ENCODE measurements at regions not wholly inside any gene's neighbourhood (a gene's known extent, or its start where the extent isn't known, plus 50 kb on each side); places are given as distances from the start of the nearest gene placed in this dataset.

- no peak for DNase-seq (ENCODE audit: low spot score)
These were observed 259.7 kb downstream of the MN1 start for GRCh38 chr22:27541836-27542235.

- no peak for DNase-seq (ENCODE audit: low spot score)
These were observed 259.0 kb downstream of the MN1 start for GRCh38 chr22:27542602-27543001.

DNA sequence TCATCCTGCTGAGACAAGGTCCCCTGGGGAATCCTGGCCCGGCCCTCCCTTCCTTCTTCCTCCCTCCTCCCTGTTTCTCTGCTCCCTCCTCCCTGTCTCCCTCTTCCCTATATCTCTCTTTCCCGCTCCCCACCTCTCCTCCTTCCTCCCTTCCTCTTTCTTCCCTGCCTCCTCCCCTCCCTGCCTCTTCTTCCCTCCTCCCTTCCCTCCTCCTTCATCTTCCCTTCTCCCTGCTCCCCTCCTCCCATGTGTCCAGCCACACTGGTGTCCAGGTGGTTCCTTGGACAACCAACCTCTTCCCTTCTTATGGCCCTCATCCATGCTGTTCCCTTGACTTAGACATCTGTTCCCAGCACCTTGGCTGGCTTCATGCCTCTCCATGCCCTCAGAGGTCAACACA is 258.1 kb downstream of the MN1 start:
- no peak for DNase-seq (ENCODE audit: low spot score)

GRCh38 chr22:27545085-27545484 is 256.5 kb downstream of the MN1 start:
- DNase-seq (ENCODE audit: low spot score), result no peak

GRCh38 chr22:27546157-27546935 is 255.2 kb downstream of the MN1 start:
- DNase-seq (ENCODE audit: low spot score), result no peak

DNA sequence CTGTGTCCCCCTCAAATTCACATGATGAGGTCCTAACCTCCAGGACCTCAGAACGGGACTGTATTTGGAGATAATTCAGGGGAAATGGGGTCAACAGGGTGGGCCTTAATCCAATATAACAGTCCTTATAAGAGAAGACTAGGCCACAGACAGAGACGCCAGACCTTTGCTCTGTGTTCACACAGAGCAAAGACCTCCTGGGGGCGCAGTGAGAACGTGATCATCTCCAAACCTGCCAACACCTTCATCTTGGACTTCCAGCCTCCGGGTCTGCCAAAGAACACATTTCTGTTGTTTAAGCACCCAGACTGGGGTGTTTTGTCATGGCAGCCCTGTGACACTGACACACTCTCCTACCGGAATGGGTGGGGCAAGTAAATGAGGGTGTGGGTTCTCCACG is 250.2 kb downstream of the MN1 start:
- DNase-seq (ENCODE audit: low spot score), result no peak

GRCh38 chr22:27552176-27552575 is 249.4 kb downstream of the MN1 start:
- DNase-seq (ENCODE audit: low spot score), result no peak

- no peak for DNase-seq (ENCODE audit: low spot score)
These were observed 248.7 kb downstream of the MN1 start for GRCh38 chr22:27552863-27553262.

DNA sequence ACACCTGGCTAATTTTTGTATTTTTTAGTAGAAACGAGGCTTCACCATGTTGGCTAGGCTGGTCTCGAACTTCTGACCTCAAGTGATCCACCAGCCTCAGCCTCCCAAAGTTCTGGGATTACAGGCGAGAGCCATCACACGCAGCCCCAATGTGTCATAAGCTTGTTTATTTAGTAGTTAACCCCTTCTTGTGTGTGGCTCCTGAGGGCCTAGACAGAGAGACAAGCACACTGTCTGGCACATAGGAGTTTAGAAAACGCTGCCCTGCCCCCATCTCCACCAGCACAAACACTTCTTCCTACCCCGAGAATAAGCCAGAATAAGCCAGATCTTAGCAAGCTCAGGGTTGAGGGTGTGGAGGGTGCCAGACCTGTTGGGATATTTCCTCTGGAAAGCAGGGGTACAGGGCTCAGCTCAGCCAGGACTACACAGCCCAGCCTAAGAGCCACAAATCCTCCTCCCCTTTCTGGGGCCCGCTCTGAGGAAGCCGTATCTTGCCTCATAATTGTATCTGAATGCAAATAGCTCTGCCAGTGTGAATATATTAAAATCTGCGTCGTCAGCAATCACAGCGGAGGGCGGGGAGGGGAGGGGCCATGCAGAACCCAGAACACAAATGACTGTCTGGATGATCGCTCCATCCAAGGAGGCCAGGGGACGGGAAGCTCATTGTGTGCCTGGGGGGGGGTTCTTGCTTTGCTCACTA is 247.3 kb downstream of the MN1 start:
- no peak for DNase-seq (ENCODE audit: low spot score)

DNA sequence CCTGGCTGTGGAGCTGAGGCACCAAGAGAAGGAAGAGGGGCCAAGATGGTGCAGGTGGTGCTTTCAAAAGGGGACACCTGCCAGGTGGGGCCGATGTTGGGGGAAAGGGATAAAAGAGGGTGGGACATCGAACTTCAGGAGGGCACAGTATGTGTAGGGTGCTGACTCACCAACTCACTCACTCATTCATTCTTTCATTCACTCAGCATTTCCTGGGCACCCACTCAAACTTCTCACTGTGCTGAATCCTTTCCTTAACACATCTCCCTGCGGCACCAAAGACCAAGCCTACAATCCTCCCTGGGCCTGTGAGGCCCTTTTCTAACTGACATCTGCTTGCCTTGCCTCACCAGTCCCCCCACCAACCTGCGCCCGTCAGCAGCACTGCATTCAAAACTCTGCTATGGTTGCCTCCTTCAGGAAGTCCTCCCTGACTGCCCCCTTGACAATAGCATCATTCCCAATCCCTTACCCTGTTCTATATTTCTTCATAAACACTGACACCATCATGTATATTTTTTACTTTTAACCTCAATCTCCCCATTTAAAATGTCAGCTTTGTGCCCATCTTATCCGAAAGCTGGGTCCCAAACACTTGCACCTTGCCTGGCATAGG is 246.6 kb downstream of the MN1 start:
- no peak for DNase-seq (ENCODE audit: low spot score)

DNA sequence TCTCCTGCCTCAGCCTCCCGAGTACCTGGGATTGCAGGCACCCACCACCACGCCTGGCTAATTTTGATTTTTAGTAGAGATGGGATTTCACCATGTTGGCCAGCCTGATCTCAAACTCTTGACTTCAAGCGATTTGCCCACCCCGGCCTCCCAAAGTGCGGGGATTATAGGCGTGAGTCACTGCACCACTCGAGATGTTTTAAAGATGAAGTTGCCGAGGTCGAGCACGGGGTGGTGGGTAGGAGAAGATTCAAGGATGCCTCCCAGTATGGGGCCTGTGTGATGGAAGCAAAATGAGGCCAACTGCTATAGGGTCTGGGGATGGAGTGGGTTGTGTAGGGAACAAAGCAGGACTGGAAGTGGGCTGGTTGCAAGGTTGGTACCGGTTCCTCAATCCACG is 245.2 kb downstream of the MN1 start:
- DNase-seq (ENCODE audit: low spot score), result no peak

GRCh38 chr22:27557286-27558008 is 244.1 kb downstream of the MN1 start:
- no peak for DNase-seq (ENCODE audit: low spot score)

- no peak for DNase-seq (ENCODE audit: low spot score)
These were observed 242.7 kb downstream of the MN1 start for GRCh38 chr22:27558658-27559371.

- DNase-seq (ENCODE audit: low spot score), result no peak
These were observed 240.8 kb downstream of the MN1 start for GRCh38 chr22:27560781-27561180.

DNA sequence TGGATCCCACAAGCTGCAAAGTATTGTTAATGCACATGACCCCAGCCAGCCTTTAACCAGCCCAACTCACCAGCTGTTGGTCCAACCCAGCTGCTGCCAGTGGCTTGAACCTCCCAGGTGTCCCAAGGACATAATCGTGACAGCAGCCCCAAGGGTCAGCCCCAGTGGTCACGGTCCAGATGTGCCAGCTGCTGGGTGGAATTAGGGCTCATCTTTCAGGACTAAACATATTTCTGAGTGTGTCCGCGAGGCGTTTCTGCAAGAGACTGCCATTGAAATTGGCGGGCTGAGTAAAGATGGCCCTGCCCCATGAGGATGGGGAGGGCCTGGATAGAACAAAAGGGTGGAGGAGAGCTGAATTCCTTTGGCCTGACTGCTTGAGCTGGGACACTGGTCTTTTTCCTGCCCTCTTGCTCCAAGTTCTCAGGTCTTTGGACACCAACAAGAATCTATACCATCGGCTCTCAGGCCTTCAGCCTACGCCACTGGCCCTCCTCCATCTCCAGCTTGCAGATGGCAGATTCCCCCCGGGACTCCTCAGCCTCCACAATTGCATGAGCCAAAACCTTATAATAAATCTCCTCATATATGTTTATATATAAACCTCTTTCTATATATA is 240.2 kb downstream of the MN1 start:
- DNase-seq (ENCODE audit: low spot score), result no peak

DNA sequence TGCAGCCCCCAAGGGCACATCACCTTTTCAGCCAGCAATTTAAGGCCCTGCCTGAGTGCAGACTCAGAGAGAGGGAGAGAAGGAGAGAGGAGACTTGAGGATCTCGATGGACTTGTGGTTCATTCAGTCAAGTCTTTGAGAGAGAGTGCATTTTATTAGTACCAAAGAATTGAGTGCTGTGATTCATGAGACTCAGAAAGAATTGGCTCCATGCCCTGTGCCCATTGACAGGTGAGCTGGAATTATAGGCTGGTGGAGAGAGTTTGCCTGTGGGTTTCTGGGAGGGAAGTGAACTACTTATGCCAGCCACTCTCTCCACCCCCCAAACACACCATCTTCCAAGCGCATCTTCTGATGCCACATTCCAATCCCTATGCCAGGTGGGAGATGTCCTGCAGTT is 236.8 kb downstream of the MN1 start:
- no peak for DNase-seq (ENCODE audit: low spot score)

GRCh38 chr22:27566602-27567001 is 235.0 kb downstream of the MN1 start:
- DNase-seq (ENCODE audit: low spot score), result no peak

GRCh38 chr22:27568265-27568664 is 233.3 kb downstream of the MN1 start:
- no peak for DNase-seq (ENCODE audit: low spot score)

- DNase-seq (ENCODE audit: low spot score), result no peak
These were observed 229.9 kb downstream of the MN1 start for GRCh38 chr22:27571463-27572277.

- no peak for DNase-seq (ENCODE audit: low spot score)
These were observed 229.3 kb downstream of the MN1 start for GRCh38 chr22:27572278-27572666.
